ENCODE measurements at regions not wholly inside any gene's neighbourhood (a gene's known extent, or its start where the extent isn't known, plus 50 kb on each side); places are given as distances from the start of the nearest gene placed in this dataset.

- no peak for TF ChIP-seq EZH2 (IDR thresholded peaks at IDR 0.05; ENCODE audit: low read length)
- no peak for TF ChIP-seq CTCF (optimal IDR thresholded peaks at IDR 0.05 in 1 of 3, IDR thresholded peaks at IDR 0.05 in 1 of 3, conservative IDR thresholded peaks at IDR 0.05 in 1 of 3; ENCODE audit: extremely low read depth in 1 of 3, insufficient read depth in 2 of 3, low read length in 3 of 3)
Observed at GRCh38 chr6:40779409-40779808, 192.2 kb upstream of the LRFN2 start.
